HG03354 (cell line): ENCODE measurements at regions not wholly inside any gene's neighbourhood (a gene's known extent, or its start where the extent isn't known, plus 50 kb on each side); places are given as distances from the start of the nearest gene placed in this dataset.

ENCODE experiments used
- ATAC-seq: cut with Tn5 transposase; IDR thresholded peaks from one replicate; pipeline ENCODE4 v1.9.1; 2021; ENCODE audit warnings: mild to moderate bottlenecking; ENCODE audit not compliant: unreplicated experiment, poor library complexity, severe bottlenecking

DNA sequence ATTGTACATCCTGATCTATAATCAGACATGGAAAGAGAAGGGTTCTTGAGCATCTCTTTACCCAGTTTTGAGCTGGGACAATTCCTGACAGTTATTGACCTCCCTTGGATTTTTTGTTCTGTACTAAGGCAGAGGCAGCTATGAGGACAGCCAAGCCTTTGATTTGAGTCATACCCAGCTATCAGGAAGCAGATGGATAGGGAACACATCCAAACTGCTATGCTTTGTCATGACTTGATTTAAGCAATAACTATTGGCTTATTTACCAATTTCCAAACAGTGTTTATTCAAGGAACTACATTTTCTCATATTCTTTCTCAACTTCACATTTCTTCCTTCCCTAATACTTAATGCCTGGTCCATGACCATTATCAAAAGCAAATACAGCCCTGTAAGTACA, 396.4 kb upstream of the STEAP1 start:
- ATAC-seq, result no peak

DNA sequence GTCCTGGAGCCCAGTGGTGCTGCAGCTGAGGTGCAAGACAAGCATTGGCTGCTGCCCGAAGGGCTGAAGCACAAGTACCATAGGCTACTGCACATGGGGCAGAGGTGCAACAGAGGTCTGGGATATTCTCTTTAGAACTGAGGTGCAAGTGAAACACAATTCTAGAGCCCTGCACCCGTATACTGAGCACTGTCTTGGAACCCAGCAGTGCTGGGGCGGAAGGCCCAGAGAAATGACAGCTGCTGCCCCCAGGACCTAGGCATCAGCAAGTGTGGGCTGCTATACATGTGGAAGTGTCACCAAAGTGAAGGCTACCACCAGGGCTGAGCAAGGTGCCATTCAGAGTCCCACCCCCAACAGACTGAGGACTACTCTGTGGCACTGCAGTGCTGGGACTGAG, 393.6 kb upstream of the STEAP1 start:
- ATAC-seq, result no peak

DNA sequence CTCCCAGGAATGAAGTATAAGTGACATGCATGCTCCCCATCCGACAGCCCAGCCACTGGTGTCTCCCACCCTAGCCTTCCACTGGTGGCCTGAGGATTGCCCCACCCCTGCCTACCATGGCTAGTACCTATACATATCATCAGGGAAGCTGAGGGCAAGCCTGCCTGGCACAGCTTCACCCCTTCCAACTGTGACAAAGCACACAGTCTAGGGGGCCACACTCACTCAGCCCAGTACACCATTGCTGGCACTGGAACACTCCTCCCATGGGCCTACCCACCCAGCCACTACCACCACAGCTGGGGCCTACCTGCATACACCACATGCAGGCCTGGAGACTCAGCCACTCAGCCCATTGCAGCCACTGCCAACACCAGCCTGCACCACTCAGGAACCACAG, 393.1 kb upstream of the STEAP1 start:
- ATAC-seq, result no peak

DNA sequence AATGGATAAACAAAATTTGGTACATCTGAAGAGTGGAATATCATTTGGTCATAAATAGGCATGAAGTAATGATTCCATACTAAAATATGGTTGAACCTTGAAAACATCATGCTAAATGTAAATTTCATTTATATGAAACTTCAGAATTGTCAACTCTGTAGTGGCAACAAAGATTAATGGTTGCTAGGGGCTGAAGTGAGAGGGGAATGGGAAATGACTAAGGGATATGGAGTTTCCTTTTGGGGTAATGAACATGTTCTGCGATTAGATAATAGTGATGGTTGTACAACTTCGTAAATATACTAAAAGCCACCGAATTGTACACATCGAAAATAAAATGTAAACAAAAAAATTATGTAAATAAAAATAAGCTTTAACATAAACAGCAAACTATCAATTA, 384.1 kb upstream of the STEAP1 start:
- no peak for ATAC-seq

DNA sequence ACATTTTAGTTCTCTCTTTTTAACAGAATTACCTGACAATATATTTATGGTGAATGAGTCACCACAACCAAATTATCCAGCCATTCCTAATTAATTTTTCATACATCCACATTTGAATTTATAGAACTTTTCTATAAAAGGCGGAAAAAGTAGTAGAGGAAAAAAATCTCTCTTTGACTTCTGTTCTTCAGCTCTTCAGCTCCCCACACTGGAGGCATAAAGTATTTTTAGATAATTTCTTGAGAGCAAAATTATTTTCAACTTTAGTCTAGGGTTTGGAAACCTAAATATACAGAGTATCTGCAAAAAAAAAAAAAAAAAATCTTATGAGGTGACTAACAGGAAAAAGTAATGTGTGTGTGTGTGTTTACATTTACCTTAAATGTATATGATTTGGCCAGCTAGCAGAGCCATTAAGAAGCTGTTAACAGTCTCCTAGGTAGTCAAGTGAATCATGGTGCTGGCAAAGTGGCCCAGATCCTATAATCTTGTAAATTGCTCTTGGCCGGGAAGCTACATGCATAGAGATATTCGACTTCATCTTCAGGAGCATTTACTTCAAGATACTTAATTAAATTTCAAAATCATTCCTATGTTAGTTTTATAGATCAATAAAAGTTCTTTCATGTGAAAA, 383.1 kb upstream of the STEAP1 start:
- ATAC-seq, result no peak

DNA sequence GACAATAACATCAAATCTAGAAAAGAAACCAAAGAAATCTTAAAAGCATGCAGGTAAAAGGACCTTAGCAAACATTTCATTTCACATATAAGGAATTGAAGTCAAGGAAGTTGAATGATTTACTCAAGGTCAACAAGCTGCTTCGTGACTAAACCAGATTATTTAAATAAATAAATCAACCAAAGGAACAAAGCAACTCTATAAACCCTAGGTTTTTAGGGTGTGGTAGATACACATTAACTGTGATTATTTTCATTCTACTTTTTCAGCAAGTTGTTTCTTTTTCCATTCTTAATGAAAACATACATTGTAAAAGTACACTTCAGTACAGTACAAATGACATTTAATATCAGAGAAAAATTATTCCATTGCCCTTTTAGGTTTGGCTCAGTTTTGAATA, 382.0 kb upstream of the STEAP1 start:
- ATAC-seq, result no peak

DNA sequence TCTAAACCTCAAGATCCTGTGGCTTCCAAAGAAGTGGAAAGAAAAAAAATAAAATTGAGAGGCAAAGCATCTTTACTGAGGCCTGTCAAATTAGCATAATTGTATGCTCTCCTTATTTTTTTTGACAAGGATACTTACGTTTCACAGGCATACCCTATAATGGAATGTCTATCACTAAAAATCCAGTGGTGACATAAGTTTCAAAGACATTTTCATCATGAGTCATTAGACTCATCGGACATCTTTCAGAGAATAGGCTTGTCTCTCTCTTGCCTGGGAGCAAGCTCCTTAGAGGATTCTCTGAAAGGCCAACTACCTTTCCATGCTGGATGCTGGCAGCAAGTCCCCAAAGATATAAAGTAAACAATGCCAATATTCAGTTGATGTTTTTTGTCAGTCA, 380.7 kb upstream of the STEAP1 start:
- no peak for ATAC-seq

DNA sequence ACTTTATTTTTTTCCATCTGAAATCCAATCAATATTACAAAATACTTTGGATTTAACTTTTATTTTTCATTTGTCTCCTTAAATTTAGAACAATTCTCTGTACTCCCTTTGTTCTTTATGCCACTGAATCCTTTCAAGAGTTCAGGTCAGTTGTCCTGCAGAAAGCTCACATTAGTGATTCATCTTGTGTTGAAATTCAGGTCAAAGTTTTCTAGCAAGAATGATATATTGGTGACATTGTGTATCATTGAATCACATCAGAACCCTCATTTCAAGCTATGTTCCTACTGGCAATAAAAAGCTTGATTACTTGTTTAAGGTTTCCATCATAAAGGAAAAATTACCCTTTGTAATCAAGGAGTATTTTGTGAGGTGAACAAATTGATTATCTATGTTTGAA, 378.8 kb upstream of the STEAP1 start:
- no peak for ATAC-seq

DNA sequence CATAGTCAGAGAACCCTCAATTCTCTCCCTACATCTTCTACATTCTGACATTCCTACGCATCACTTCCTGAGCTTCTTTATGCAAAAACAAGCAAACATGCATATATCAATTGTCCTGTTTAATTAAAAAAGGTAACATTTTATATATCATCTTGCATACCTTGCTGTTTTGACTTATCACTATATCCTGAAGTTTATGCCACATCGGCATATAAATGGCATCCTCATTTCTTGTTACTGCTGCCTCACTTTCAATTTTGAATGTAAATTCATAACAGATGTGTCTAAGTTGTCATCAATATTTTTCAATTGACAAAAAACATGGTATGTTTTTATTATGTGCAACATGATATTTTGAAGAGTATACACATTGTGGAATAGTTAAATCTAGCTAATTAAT, 377.3 kb upstream of the STEAP1 start:
- ATAC-seq, result no peak

DNA sequence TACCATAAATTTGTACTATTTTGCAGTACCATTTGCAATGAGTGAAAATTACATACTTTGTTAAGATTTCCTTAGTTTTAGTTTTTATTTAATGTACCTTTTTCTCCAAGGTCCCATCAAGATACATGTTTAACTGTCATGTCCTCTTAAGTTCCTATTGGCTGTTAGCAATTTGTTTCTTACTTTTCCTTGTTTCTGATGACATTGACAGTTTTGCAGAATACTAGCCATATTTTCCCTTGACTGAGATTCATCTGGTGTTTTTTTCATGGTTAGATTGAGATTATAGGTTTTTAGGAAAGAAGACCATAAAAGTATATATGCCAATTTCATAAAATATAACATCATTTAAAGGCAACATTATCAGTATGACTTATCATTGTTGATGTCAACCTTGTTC, 376.8 kb upstream of the STEAP1 start:
- ATAC-seq, result no peak

DNA sequence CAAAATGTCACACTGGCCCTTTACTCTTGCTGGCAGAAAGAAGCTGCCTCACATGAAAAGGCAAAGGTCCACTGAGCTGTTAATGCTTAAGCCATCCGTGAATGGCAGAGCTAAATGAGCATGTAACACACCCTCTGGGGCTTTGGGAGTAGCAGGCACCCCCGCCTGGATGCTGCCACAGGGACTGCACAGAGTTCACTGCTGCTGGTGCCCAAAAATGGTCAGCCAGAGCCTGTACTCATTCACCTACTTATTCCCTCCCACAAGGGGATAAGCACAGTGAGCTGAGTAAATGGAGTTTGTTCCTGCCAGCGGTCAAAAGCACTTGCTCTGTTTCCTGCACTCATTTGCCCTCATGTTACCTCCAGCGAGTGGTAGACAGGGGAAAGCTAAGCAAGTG, 374.0 kb upstream of the STEAP1 start:
- no peak for ATAC-seq

DNA sequence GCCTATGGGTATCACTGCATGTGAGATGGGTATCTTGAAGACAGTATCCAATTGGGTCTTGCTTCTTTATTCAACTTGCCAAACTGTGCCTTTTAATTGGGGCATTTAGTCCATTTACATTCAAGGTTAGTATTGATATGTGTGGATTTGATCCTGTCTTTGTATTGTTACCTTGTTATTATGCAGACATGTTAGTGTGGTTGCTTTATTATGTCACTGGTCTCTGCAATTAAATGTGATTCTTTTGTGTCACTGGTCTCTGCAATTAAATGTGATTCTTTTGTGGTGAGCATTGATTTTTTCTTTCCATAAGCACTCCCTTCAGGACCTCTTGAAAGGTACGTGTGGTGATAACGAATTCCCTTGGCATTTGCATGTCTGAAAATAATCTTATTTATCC, 357.8 kb upstream of the STEAP1 start:
- no peak for ATAC-seq

DNA sequence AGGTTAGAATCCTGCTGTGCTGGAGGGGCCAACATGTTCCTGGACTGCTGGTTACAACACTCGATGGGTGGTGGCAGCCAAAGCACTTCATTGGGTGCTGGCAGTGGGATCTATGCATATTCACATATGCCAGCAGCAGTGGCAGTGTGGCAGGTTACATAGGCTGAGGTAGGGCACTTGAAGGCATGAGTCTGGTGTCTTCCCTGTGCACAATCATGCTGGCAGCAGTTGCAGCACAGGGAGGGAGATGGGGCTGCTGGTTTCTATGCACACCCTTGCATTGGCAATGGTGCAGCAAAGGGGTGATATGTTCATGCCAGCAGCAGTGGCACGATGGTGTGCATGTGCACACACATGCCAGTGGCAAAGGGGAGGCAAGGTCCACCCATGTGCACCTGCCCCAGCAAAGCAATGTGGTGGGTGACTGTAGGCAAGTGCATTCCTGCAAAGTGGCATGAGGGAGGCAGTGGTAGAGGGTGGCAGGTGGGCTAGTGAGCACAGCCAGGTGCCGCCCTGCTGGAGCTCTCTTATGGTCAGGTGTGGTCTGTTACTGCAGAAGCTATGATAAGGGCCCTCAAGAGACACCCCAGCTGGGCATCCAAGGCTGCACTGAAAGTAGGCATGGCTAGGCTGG, 356.2 kb upstream of the STEAP1 start:
- no peak for ATAC-seq

DNA sequence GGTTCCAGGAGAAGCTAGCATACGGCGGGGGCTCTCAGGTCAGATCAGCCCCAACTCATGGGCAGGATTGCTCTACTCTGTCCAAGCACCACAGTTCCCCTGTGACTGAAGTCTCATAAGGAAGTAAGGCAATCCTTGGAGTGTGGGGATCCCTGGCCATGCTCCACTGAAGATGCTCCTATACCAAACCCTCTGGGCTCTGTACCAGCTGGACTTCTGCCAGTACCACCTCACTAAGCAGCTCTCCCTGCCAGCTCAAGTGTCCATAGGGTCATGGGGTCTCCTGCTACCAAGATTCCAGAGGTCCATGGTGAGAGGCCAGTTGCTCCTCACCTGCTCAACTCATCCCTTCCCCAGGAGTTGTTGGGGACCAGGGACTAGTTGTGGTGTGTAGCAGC, 355.7 kb upstream of the STEAP1 start:
- ATAC-seq, result no peak

DNA sequence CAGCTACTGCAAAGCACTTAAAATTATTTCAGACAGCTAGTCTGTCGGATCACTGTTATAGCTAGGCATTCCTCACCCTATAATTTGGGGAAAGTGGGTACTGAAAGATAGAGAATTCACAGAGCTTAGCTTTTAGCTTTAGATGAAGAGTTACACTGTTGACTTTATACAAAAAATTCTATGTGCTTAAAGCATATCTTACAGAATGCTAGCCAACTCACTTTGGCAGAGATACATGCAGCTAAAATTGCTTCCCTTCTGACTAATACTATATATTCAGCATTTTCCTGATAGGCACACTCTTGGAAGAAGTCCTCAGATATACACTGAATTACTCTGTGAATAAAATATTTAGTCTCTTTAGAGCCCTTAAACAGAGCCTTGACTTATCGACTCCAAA, 353.5 kb upstream of the STEAP1 start:
- no peak for ATAC-seq

DNA sequence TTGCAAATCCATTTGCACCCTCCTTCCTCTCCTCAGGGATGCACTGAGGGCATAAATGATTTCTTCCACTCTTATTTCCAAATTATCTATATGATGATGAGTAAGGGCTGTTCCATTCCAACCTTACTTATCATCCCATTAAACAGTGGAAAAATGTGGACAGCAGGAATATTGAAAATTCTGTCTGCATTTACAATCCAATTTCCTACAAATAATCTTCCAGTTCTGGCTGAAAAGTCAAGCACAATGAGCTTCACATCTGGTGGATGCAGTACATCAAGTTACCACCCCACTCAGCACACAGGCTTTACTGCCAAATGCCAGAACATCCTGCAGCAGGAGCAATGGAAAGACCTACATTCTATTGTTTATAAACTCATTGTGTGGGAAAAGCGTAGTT, 345.0 kb upstream of the STEAP1 start:
- no peak for ATAC-seq

DNA sequence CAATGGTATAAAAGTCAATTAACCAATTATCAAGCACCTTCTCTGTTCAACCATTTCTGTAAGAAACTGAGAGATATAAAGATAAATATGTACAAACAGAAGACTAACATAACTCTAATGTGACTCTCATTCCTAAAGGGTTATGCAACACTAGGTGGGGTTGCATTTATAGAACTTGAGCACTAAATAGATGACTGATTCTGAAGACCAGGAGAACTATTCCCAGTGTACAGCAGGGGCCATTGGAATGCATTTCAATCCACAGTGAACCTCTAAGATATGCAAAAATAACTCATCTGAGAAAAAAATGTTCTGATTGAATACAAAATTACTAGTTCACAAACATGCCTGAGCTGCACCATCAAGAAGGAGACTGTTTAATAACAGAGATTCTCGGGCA, 341.2 kb upstream of the STEAP1 start:
- no peak for ATAC-seq

DNA sequence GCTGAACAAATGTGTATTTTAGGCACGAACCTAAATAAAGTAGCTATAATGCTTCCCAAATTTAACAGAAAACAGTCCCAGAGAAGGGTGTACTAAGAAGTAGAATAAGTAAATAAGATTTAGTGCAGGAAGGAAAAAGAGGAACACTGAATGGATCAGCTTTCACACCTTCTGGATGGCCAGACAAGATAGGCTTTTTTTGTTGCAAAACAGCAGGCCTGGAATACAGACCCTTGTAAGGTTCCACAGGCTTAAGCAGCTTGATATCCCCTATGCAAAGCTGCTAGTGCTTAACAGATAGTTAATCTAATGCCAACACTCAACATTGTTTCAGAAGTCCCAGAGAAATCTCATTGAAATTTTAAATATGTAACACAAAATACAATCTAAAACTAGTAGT, 328.1 kb upstream of the STEAP1 start:
- ATAC-seq, result no peak

DNA sequence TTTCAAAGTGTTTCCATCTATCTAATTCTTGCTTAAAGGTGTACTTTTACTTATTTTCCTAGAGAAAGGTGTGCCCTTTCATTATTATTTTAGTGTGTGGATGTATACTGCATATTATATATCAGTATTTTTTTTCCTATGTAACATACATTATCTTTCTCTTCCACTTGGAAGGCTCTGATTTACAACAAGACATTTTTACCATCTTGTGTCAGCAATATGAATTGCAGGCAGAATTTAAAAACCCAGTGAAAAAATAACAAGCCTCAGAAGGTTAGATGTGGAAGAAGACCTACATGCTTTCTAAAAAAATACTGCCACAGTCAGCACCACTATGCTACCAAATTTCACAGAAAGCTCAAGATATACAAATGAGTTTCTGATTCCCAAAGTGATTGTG, 327.7 kb upstream of the STEAP1 start:
- no peak for ATAC-seq

DNA sequence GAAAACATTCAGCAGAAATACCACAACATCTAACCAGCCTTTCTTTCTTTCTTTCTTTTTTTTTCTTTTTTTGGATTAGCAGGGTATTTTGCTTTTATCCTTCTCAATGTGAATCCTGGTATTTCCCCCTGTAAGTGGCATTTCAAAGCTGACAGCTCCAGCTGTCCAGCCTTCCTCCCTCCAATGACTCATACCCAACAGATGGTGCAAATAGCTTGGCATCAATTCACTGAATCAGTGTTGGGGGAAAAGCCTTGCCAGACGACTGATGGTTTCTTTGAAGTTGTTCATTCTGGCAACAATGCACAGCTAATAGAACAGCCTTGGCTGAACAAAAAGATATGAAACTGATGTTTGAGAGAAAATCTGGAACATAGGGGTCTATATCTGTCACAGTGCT, 316.8 kb upstream of the STEAP1 start:
- ATAC-seq, result no peak

DNA sequence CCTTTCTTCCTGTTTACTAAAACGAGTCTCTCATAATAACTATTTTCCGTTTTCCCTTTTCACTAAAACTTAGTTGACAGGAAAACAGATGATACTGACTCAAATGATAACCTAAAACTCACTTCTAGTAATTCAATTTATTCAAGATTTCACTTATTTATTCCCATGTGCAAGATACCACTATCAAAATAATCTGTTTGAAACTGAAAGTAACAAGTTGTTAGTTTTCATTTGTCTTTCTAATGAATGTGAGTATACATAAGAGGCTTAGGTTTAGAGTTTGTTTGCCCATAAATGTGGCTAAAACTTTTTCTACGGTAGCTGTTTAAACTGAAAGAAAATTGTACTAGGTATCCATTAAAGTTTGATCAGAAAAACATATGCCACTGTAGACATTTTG, 314.9 kb upstream of the STEAP1 start:
- ATAC-seq, result no peak

DNA sequence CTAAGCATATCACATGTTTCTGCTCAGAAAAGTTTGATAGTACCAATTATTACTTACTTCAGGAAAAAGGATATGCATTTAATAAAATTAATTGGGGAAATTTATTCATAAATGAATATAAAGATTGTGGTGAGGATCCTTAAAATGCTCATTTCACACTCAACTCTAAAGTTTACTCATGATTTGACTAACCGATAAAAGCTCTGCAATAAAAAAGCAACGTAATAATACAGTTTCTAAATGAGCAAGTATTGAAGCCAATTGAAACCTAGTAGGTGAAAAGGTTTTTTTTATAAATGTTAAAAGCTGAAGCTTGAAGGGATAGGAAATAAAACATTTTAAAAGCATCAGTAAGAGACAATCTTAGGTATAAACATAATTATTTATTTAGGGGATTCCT, 308.3 kb upstream of the STEAP1 start:
- ATAC-seq, result no peak
